HCT116 (cell line): ENCODE measurements at regions not wholly inside any gene's neighbourhood (a gene's known extent, or its start where the extent isn't known, plus 50 kb on each side); places are given as distances from the start of the nearest gene placed in this dataset.

Source experiments
- ATAC-seq: fragments of 200-7000 bp; cut with Tn5 transposase; 2 replicates; pipeline ENCODE4 v1.9.1; 2020; ENCODE audit warnings: mild to moderate bottlenecking, moderate library complexity
- BruUV-seq: library from RNA; stranded (reverse); fragments of 400-500 nt; replicated peaks from 2 replicates; lab custom pipeline; 2021; lab: Mats Ljungman, UMichigan
- CTCF ChIA-PET: fragments of 300-600 bp; sonication (Branson Sonifier 250); formaldehyde crosslinking; loops from one replicate; lab custom pipeline; 2021; ENCODE audit warnings: antibody characterized with exemption; lab: Charles Lee
- POLR2A ChIA-PET: fragments of 300-600, 350-600 bp; sonication (Branson Sonifier 250); formaldehyde crosslinking; loops from one replicate; lab custom pipeline; 2021; ENCODE audit warnings: antibody characterized with exemption; lab: Charles Lee
- RAD21 ChIA-PET, 2 experiments: fragments of 300-600 bp; sonication (Branson Sonifier 250); formaldehyde crosslinking; loops; one replicate each; lab custom pipeline; 2023; ENCODE audit warnings: low total read pairs in 2 of 2; ENCODE audit not compliant: uncharacterized antibody in 2 of 2, unreplicated experiment in 2 of 2, low non-redundant PET in 1 of 2; lab: Charles Lee
- DNase-seq: peaks from one replicate; pipeline ENCODE4 v3.0.0-alpha.2; 2010; ENCODE audit warnings: low read depth, low spot score
- H2AFZ ChIP-seq: fragments of 200-600 bp; shearing (Covaris generic), sonication (generic); 2 replicates; pipeline ENCODE4 v1.6.1; 2017; ENCODE audit warnings: low read depth, mixed run types, mixed read lengths, antibody characterized with exemption, low read length; ENCODE audit not compliant: poor library complexity, severe bottlenecking
- H3K27ac ChIP-seq: 2 replicates; pipeline ENCODE4 v1.5.1; 2012; ENCODE audit warnings: low read depth, low read length
- H3K27me3 ChIP-seq: fragments of 200-600 bp; sonication (generic); 2 replicates; pipeline ENCODE4 v1.6.1; 2016; ENCODE audit warnings: mixed run types, low read length, mixed read lengths; ENCODE audit not compliant: insufficient read depth
- H3K36me3 ChIP-seq, 2 experiments: fragments of 200-500 bp in 1 of 2; fragments of 200-600 bp in 1 of 2; sonication (Bioruptor generic) in 1 of 2; sonication (generic) in 1 of 2; 2 replicates each; pipeline versions ENCODE4 v1.5.1 to v1.6.1; 2014 to 2016; ENCODE audit warnings: low read length in 2 of 2, inconsistent platforms in 1 of 2, mixed read lengths in 1 of 2, mixed run types in 1 of 2; ENCODE audit not compliant: insufficient read depth in 2 of 2, control insufficient read depth in 1 of 2
- H3K4me1 ChIP-seq, 2 experiments: fragments of 200-600 bp in 1 of 2; sonication (generic) in 1 of 2; 2 replicates each; pipeline versions ENCODE4 v1.5.1 to v1.6.1; 2012 to 2017; ENCODE audit warnings: low read length in 2 of 2, inconsistent platforms in 1 of 2, mild to moderate bottlenecking in 1 of 2, mixed read lengths in 1 of 2, mixed run types in 1 of 2, moderate library complexity in 1 of 2; ENCODE audit not compliant: insufficient read depth in 2 of 2, control insufficient read depth in 1 of 2
- H3K4me2 ChIP-seq: fragments of 200-600 bp; sonication (generic); 2 replicates; pipeline ENCODE4 v1.6.1; 2017; ENCODE audit warnings: mixed run types, low read length, mixed read lengths
- H3K4me3 ChIP-seq, 2 experiments: fragments of 200-600 bp in 1 of 2; sonication (generic) in 1 of 2; replicated peaks in 1 of 2; 2 replicates each; pipeline ENCODE4 v1.5.1; 2011 to 2016; ENCODE audit warnings: low read length in 2 of 2, control low read depth in 1 of 2, low read depth in 1 of 2, mild to moderate bottlenecking in 1 of 2, mixed read lengths in 1 of 2, mixed run types in 1 of 2
- H3K79me2 ChIP-seq: fragments of 200-600 bp; sonication (generic); 2 replicates; pipeline ENCODE4 v1.6.1; 2017; ENCODE audit warnings: mild to moderate bottlenecking, mixed run types, low read length, moderate library complexity, mixed read lengths; ENCODE audit not compliant: insufficient read depth
- H3K9ac ChIP-seq: fragments of 200-600 bp; sonication (generic); 2 replicates; pipeline ENCODE4 v1.6.1; 2016; ENCODE audit warnings: low read length, mixed read lengths
- H3K9me2 ChIP-seq: fragments of 200-600 bp; sonication (generic), shearing (Covaris generic); 2 replicates; pipeline ENCODE4 v1.6.1; 2017; ENCODE audit warnings: mixed run types, mild to moderate bottlenecking, moderate library complexity; ENCODE audit not compliant: insufficient read depth
- H3K9me3 ChIP-seq, 2 experiments: fragments of 200-500 bp in 1 of 2; fragments of 200-600 bp in 1 of 2; sonication (Bioruptor generic) in 1 of 2; sonication (generic) in 1 of 2; 2 replicates each; pipeline ENCODE4 v1.6.1; 2014 to 2017; ENCODE audit warnings: low read length in 2 of 2, mixed read lengths in 2 of 2, inconsistent platforms in 1 of 2, low read depth in 1 of 2, mild to moderate bottlenecking in 1 of 2, mixed run types in 1 of 2, moderate library complexity in 1 of 2; ENCODE audit not compliant: control insufficient read depth in 1 of 2, insufficient read depth in 1 of 2
- H4K20me1 ChIP-seq: fragments of 200-600 bp; sonication (generic), shearing (Covaris generic); 2 replicates; pipeline ENCODE4 v1.6.1; 2017; ENCODE audit warnings: mixed run types, mild to moderate bottlenecking, moderate library complexity; ENCODE audit not compliant: insufficient read depth
- EGR1 ChIP-seq: IDR thresholded peaks from 2 replicates; pipeline ENCODE4 v1.6.1; 2012; ENCODE audit warnings: low read depth
- ELF1 ChIP-seq: IDR thresholded peaks from 2 replicates; pipeline ENCODE4 v1.6.1; 2012; ENCODE audit warnings: low read depth, borderline replicate concordance
- EZH2 ChIP-seq: fragments of 200-600 bp; sonication (generic); IDR thresholded peaks from 2 replicates; pipeline ENCODE4 v1.6.1; 2017; ENCODE audit warnings: antibody characterized with exemption, mixed run types
- EZH2phosphoT487 ChIP-seq: fragments of 200-600 bp; IDR thresholded peaks from 2 replicates; pipeline ENCODE4 v1.6.1; 2018; ENCODE audit warnings: antibody characterized with exemption, borderline replicate concordance
- FOSL1 ChIP-seq: IDR thresholded peaks from 2 replicates; pipeline ENCODE4 v1.6.1; 2012; ENCODE audit warnings: low read depth
- JUND ChIP-seq: IDR thresholded peaks from 2 replicates; pipeline ENCODE4 v1.6.1; 2012
- POLR2A ChIP-seq: IDR thresholded peaks from 2 replicates; pipeline ENCODE4 v1.7.0; 2011; ENCODE audit warnings: borderline replicate concordance; ENCODE audit not compliant: insufficient read depth, insufficient read length; ENCODE audit errors: extremely low read depth
- POLR2AphosphoS5 ChIP-seq: IDR thresholded peaks from 2 replicates; pipeline ENCODE4 v1.6.1; 2011; ENCODE audit warnings: mild to moderate bottlenecking, low read depth, low read length, moderate library complexity
- RAD21 ChIP-seq: IDR thresholded peaks from 2 replicates; pipeline ENCODE4 v1.6.1; 2012; ENCODE audit warnings: low read depth, mild to moderate bottlenecking
- SP1 ChIP-seq: IDR thresholded peaks from 2 replicates; pipeline ENCODE4 v1.6.1; 2012; ENCODE audit warnings: low read depth
- SRF ChIP-seq: IDR thresholded peaks from 2 replicates; pipeline ENCODE4 v1.6.1; 2012; ENCODE audit warnings: low read depth
- YY1 ChIP-seq: IDR thresholded peaks from 2 replicates; pipeline ENCODE4 v1.6.1; 2011; ENCODE audit warnings: low read length, low read depth, moderate library complexity, mild to moderate bottlenecking; ENCODE audit not compliant: insufficient replicate concordance; ENCODE audit errors: extremely low read depth
- ZNF274 ChIP-seq: fragments of 200-500 bp; sonication (Bioruptor generic); IDR thresholded peaks from 2 replicates; pipeline ENCODE4 v1.6.1; 2014; ENCODE audit warnings: mild to moderate bottlenecking, low read depth, low read length, inconsistent platforms
- intact Hi-C: fragments of 100-400 bp; cut with micrococcal nuclease; formaldehyde crosslinking; loops from 2 replicates; pipeline ENCODE4 v1.10.0; 2022
- TF ChIP-seq, protein P1 (sequence below): IDR thresholded peaks from 2 replicates; pipeline ENCODE4 v1.6.1; 2012
- TF ChIP-seq, protein P2 (sequence below): IDR thresholded peaks from 2 replicates; pipeline ENCODE4 v1.6.1; 2011; ENCODE audit warnings: mild to moderate bottlenecking, low read length, moderate library complexity; ENCODE audit not compliant: insufficient replicate concordance; ENCODE audit errors: extremely low read depth
- TF ChIP-seq, protein P3 (sequence below): IDR thresholded peaks from 2 replicates; pipeline ENCODE4 v1.6.1; 2012; ENCODE audit warnings: low read depth
- TF ChIP-seq, protein P4 (sequence below), 3 experiments: fragments of 200-600 bp in 1 of 3; sonication (generic) in 1 of 3; IDR thresholded peaks in 2 of 3; conservative IDR thresholded peaks in 1 of 3; 2 replicates each; pipeline ENCODE4 v1.5.1; 2012 to 2017; ENCODE audit warnings: low read depth in 2 of 3, low read length in 2 of 3, antibody characterized with exemption in 1 of 3, borderline replicate concordance in 1 of 3, control low read depth in 1 of 3, mild to moderate bottlenecking in 1 of 3, mixed read lengths in 1 of 3, mixed run types in 1 of 3, moderate library complexity in 1 of 3; ENCODE audit not compliant: insufficient read depth in 1 of 3

DNA sequence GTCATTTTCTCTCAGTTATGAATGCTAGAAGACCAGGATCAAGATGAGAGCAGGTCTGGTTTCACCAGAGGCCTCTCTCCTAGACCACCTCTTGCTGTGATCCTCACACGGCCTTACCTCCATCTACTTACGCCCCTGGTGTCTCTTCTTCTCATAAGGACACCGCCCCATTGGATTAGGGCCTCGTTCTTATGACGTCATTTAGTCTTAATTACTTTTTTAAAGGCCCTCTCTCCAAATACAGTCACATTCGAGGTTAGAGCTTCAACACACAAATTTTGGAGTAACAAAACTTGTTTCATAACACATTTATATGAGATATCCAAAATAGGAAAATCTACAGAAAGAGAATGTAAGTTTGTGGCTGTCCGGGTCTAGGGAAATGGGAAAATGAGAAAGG lies 391.0 kb upstream of the PITX2 start (continued):
- no peak for TF ChIP-seq JUND
- TF ChIP-seq ZNF274, result no peak
- no peak for TF ChIP-seq POLR2AphosphoS5
- TF ChIP-seq, protein P1, sequence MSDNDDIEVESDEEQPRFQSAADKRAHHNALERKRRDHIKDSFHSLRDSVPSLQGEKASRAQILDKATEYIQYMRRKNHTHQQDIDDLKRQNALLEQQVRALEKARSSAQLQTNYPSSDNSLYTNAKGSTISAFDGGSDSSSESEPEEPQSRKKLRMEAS, result no peak
- no peak for TF ChIP-seq FOSL1
- no peak for TF ChIP-seq YY1

DNA sequence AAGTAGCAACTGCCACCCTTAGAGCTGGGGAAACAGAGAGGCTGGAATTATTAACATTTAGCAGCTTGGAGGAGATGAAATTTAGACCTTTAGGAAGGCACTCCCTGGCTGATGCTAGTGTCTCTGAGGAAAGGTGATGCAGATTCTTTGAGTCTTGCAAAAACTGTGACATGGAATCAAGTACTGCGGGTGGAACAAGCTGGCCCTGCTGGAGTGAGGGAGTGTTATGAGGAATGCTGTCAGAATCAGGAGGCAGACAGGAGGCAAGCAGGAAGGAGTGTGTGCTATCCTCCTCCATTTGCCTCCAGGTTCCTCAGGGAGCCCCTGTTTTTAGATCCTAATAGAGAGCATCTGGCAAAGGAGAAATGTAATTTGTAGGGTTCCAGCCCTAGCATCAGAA lies 391.7 kb upstream of the PITX2 start:
- Histone ChIP-seq H3K36me3 (no peaks in the 10 kb centered on the region), H3K27ac (no peak overlapping the region), H3K9me3 (no peaks in the 10 kb centered on the region), H2AFZ (no peak overlapping the region), H3K79me2 (no peaks in the 10 kb centered on the region), H3K27me3 (no peaks in the 10 kb centered on the region), H3K9me2 (no peaks in the 10 kb centered on the region), H3K9ac (no peak overlapping the region), H3K4me1 (no peaks in the 10 kb centered on the region), H4K20me1 (no peaks in the 10 kb centered on the region), H3K4me2 (no peak overlapping the region), H3K4me3 (no peak overlapping the region)
- RAD21 ChIA-PET, result no interaction called here
- POLR2A ChIA-PET, result no interaction called here
- CTCF ChIA-PET, result no interaction called here
- no TSS peak for BruUV-seq
- ATAC-seq, result no peak
- TF ChIP-seq, protein P2, sequence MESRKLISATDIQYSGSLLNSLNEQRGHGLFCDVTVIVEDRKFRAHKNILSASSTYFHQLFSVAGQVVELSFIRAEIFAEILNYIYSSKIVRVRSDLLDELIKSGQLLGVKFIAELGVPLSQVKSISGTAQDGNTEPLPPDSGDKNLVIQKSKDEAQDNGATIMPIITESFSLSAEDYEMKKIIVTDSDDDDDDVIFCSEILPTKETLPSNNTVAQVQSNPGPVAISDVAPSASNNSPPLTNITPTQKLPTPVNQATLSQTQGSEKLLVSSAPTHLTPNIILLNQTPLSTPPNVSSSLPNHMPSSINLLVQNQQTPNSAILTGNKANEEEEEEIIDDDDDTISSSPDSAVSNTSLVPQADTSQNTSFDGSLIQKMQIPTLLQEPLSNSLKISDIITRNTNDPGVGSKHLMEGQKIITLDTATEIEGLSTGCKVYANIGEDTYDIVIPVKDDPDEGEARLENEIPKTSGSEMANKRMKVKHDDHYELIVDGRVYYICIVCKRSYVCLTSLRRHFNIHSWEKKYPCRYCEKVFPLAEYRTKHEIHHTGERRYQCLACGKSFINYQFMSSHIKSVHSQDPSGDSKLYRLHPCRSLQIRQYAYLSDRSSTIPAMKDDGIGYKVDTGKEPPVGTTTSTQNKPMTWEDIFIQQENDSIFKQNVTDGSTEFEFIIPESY, result no peak
- no peak for TF ChIP-seq ZNF274
- no peak for TF ChIP-seq EGR1
- TF ChIP-seq, protein P1, result no peak
- no peak for TF ChIP-seq POLR2A
- no peak for TF ChIP-seq EZH2phosphoT487
- TF ChIP-seq, protein P3, sequence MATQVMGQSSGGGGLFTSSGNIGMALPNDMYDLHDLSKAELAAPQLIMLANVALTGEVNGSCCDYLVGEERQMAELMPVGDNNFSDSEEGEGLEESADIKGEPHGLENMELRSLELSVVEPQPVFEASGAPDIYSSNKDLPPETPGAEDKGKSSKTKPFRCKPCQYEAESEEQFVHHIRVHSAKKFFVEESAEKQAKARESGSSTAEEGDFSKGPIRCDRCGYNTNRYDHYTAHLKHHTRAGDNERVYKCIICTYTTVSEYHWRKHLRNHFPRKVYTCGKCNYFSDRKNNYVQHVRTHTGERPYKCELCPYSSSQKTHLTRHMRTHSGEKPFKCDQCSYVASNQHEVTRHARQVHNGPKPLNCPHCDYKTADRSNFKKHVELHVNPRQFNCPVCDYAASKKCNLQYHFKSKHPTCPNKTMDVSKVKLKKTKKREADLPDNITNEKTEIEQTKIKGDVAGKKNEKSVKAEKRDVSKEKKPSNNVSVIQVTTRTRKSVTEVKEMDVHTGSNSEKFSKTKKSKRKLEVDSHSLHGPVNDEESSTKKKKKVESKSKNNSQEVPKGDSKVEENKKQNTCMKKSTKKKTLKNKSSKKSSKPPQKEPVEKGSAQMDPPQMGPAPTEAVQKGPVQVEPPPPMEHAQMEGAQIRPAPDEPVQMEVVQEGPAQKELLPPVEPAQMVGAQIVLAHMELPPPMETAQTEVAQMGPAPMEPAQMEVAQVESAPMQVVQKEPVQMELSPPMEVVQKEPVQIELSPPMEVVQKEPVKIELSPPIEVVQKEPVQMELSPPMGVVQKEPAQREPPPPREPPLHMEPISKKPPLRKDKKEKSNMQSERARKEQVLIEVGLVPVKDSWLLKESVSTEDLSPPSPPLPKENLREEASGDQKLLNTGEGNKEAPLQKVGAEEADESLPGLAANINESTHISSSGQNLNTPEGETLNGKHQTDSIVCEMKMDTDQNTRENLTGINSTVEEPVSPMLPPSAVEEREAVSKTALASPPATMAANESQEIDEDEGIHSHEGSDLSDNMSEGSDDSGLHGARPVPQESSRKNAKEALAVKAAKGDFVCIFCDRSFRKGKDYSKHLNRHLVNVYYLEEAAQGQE, result no peak
- no peak for TF ChIP-seq SP1
- no peak for TF ChIP-seq RAD21
- TF ChIP-seq FOSL1, result no peak
- no peak for TF ChIP-seq EZH2
- no peak for TF ChIP-seq SRF
- TF ChIP-seq ELF1, result no peak
- TF ChIP-seq, protein P4, sequence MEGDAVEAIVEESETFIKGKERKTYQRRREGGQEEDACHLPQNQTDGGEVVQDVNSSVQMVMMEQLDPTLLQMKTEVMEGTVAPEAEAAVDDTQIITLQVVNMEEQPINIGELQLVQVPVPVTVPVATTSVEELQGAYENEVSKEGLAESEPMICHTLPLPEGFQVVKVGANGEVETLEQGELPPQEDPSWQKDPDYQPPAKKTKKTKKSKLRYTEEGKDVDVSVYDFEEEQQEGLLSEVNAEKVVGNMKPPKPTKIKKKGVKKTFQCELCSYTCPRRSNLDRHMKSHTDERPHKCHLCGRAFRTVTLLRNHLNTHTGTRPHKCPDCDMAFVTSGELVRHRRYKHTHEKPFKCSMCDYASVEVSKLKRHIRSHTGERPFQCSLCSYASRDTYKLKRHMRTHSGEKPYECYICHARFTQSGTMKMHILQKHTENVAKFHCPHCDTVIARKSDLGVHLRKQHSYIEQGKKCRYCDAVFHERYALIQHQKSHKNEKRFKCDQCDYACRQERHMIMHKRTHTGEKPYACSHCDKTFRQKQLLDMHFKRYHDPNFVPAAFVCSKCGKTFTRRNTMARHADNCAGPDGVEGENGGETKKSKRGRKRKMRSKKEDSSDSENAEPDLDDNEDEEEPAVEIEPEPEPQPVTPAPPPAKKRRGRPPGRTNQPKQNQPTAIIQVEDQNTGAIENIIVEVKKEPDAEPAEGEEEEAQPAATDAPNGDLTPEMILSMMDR (IDR thresholded peaks at IDR 0.05 in 2 of 3, conservative IDR thresholded peaks at IDR 0.05 in 1 of 3; ENCODE audit: borderline replicate concordance in 1 of 3, insufficient read depth in 1 of 3, low read depth in 2 of 3, low read length in 2 of 3), result no peak
- intact Hi-C loops, result no loop called here
- no peak for DNase-seq
